ACC112 (cell line): ENCODE measurements at regions not wholly inside any gene's neighbourhood (a gene's known extent, or its start where the extent isn't known, plus 50 kb on each side); places are given as distances from the start of the nearest gene placed in this dataset.
"Not testable (repeated sequence)": the region's sequence is repeated elsewhere in the genome, so short reads cannot be mapped to it uniquely, and the experiment has no call there.

Source experiments
- H2AFZ ChIP-seq: fragments of 200-600 bp; sonication (generic); one replicate; pipeline ENCODE4 v1.6.0; 2017; ENCODE audit warnings: antibody characterized with exemption, low read length; ENCODE audit not compliant: unreplicated experiment
- H3K27ac ChIP-seq: fragments of 200-600 bp; sonication (generic); 2 replicates; pipeline ENCODE4 v1.5.1; 2014; ENCODE audit warnings: low read depth, mild to moderate bottlenecking, antibody characterized with exemption, low read length, moderate library complexity
- H3K27me3 ChIP-seq: fragments of 200-600 bp; sonication (generic); 2 replicates; pipeline ENCODE4 v1.6.1; 2014; ENCODE audit warnings: mild to moderate bottlenecking, antibody characterized with exemption, low read length, moderate library complexity, mixed read lengths; ENCODE audit not compliant: insufficient read depth
- H3K36me3 ChIP-seq: fragments of 200-600 bp; sonication (generic); 2 replicates; pipeline ENCODE4 v1.6.1; 2016; ENCODE audit warnings: mild to moderate bottlenecking, antibody characterized with exemption, low read length, moderate library complexity, mixed read lengths; ENCODE audit not compliant: insufficient read depth
- H3K4me1 ChIP-seq: fragments of 200-600 bp; sonication (generic); one replicate; pipeline ENCODE4 v1.6.1; 2016; ENCODE audit warnings: low read length, mixed read lengths; ENCODE audit not compliant: insufficient read depth, unreplicated experiment, control insufficient read depth
- H3K4me3 ChIP-seq: fragments of 200-600 bp; sonication (generic); 2 replicates; pipeline ENCODE4 v1.5.1; 2014; ENCODE audit warnings: mild to moderate bottlenecking, low read depth, low read length
- H3K79me2 ChIP-seq: fragments of 200-600 bp; sonication (generic); one replicate; pipeline ENCODE4 v1.6.0; 2016; ENCODE audit warnings: low read length; ENCODE audit not compliant: control insufficient read depth, unreplicated experiment, insufficient read depth

DNA sequence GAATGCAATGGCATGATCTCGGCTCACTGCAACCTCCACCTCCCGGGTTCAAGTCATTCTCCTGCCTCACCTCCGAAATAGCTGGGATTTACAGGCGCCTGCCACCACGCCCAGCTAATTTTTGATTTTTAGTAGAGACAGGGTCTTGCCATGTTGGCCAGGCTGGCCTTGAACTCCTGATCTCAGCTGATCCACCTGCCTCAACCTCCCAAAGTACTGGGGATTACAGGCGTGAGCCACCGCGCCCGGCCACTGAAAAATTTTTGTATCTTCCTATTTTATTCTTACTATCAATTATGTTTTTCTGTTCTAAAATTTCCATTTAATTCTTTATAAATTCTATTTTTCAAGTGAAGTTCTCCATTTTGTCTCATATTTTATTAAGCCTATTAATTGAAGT is 730.4 kb downstream of the EDEM1 start:
- Histone ChIP-seq H2AFZ (no peak overlapping the region), H3K36me3 (no peaks in the 10 kb centered on the region), H3K4me1 (no peaks in the 10 kb centered on the region), H3K27ac (no peak overlapping the region), H3K79me2 (no peaks in the 10 kb centered on the region), H3K4me3 (no peak overlapping the region), H3K27me3 (no peaks in the 10 kb centered on the region)

GRCh38 chr3:5918626-5919025 is 731.1 kb downstream of the EDEM1 start:
- Histone ChIP-seq H3K79me2 (no peaks in the 10 kb centered on the region), H2AFZ (no peak overlapping the region), H3K4me3 (no peak overlapping the region), H3K27me3 (no peaks in the 10 kb centered on the region), H3K36me3 (no peaks in the 10 kb centered on the region), H3K27ac (no peak overlapping the region), H3K4me1 (no peaks in the 10 kb centered on the region)

DNA sequence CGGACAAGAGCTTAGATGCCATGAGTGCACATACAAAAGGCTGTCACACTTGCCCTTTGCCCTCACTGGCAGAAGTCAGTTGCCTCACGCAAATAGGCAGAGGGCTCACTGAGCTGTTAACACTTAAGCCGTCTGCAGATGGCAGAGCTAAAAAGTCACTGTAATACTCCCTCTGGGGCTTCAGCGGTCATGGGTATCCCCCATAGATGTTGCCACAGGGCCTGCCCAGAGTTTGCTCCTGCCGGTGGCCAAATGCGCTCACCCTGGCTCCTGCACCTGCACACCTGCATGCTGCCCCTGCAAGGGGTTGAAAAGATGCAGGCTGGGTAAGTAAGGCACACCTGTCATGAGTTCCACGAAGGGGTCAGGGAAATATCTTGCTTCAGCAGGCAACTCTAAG is 741.5 kb downstream of the EDEM1 start:
- no peaks in the 10 kb centered on the region for H3K4me1 ChIP-seq
- H3K27ac ChIP-seq: no peak overlapping the region
- no peaks in the 10 kb centered on the region for H3K79me2 ChIP-seq
- H3K27me3 ChIP-seq: no peaks in the 10 kb centered on the region
- H3K36me3 ChIP-seq: no peaks in the 10 kb centered on the region
- H3K4me3 ChIP-seq: no peak overlapping the region
- no peak overlapping the region for H2AFZ ChIP-seq

DNA sequence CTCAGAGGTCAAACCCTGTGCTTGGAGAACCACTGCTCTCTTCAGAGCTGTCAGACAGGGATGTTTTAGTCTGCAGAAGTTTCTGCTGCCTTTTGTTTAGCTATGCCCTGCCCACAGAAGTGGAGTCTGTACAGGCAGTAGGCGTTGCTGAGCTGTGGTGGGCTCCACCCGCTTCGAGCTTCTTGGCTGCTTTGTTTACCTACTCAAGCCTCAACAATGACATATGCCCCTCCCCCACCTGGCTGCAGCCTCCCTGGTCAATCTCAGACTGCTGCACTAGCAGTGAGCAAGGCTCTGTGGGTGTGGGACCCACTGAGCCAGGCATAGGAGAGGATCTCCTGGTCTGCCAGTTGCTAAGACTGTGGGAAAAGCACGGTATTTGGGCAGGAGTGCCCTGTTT is 756.6 kb downstream of the EDEM1 start:
- not testable (repeated sequence) for H3K27ac ChIP-seq, H3K79me2 ChIP-seq, H3K27me3 ChIP-seq, H3K36me3 ChIP-seq, H3K4me1 ChIP-seq, H2AFZ ChIP-seq, H3K4me3 ChIP-seq

DNA sequence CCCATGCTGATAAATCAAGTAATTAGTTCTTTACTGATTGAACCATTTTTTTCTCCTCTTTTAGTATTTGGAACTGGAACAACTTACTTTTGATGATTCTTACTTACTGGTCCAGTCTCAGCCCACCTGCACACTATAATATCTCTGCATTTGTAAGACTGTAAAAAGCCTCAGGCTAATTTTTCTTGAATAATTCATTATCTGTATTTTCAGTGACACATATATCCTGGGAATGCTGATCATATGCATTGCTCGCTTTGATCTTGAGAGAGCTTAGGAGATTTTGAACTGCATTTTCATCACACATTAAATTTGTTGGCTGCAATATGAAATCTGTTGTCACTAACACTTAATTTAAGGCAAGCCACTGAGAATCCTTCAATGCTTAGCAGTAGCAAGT is 760.6 kb downstream of the EDEM1 start:
- Histone ChIP-seq H3K27ac (no peak overlapping the region), H3K27me3 (no peaks in the 10 kb centered on the region), H3K4me3 (no peak overlapping the region), H3K4me1 (no peaks in the 10 kb centered on the region), H3K36me3 (no peaks in the 10 kb centered on the region), H2AFZ (no peak overlapping the region), H3K79me2 (no peaks in the 10 kb centered on the region)

- no peak overlapping the region for H2AFZ ChIP-seq
- no peaks in the 10 kb centered on the region for H3K36me3 ChIP-seq
- no peaks in the 10 kb centered on the region for H3K79me2 ChIP-seq
- H3K27ac ChIP-seq: no peak overlapping the region
- H3K4me1 ChIP-seq: no peaks in the 10 kb centered on the region
- H3K27me3 ChIP-seq: no peaks in the 10 kb centered on the region
- no peak overlapping the region for H3K4me3 ChIP-seq
These were observed 763.5 kb downstream of the EDEM1 start for GRCh38 chr3:5951026-5951425.

- no peaks in the 10 kb centered on the region for H3K79me2 ChIP-seq
- no peak overlapping the region for H3K27ac ChIP-seq
- no peaks in the 10 kb centered on the region for H3K4me1 ChIP-seq
- no peak overlapping the region for H2AFZ ChIP-seq
- H3K36me3 ChIP-seq: no peaks in the 10 kb centered on the region
- H3K4me3 ChIP-seq: no peak overlapping the region
- no peaks in the 10 kb centered on the region for H3K27me3 ChIP-seq
These were observed 785.1 kb downstream of the EDEM1 start for GRCh38 chr3:5972586-5972985.

DNA sequence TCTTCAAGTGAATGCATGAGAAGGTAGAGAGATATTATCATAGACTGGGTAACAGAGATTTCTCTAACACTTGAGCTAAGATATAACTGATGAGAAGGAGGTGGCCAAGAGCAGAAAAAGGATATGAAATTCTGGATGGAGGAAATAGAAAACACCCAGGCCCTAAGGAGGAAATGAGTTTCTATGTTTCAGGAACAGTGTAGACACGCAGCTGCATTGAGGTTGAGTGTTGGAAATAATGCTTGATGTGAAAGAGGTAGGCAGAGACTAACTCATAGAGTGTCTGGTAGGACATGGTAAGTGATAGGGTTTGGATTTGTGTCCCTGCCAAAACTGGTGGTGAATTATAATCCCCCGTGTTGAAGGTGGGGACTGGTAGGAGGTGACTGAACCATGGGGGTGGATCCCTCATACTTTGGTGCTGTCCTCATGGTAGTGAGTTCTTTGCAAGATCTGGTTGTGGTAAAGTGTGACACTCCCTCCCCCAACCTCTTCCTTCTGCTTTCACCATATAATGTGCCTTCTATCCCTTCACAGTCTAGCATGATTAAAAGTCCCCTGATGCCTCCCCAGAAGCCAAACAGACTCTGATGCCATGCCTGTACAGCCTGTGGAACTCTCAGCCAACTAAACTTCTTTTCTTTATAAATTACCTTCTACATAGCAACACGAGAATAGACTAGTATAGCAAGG is 787.3 kb downstream of the EDEM1 start:
- Histone ChIP-seq H3K79me2 (no peaks in the 10 kb centered on the region), H3K36me3 (no peaks in the 10 kb centered on the region), H3K4me1 (no peaks in the 10 kb centered on the region), H2AFZ (no peak overlapping the region), H3K27me3 (no peaks in the 10 kb centered on the region), H3K4me3 (no peak overlapping the region), H3K27ac (no peak overlapping the region)

DNA sequence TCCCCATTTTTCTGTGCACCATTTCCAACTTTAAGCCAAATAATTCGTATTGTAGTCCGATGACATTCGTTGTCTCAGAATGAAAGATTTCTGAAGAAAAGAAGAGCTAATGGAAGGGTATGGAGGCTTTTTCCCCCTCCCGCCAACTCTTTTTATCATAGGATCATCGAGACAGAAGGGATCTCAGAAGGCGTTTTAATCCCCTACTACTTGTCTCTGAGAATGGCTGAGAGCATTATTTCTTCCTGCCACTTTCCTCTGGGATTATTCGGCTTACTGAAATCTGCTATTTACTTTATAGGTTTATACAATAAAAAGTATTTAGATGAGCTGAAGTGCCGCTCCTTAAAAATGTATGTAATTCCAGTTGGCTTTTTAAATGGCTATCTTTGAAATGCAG is 789.8 kb downstream of the EDEM1 start:
- Histone ChIP-seq H3K4me1 (no peaks in the 10 kb centered on the region), H2AFZ (no peak overlapping the region), H3K36me3 (no peaks in the 10 kb centered on the region), H3K27ac (no peak overlapping the region), H3K4me3 (no peak overlapping the region), H3K27me3 (no peaks in the 10 kb centered on the region), H3K79me2 (no peaks in the 10 kb centered on the region)

- H3K4me1 ChIP-seq: no peaks in the 10 kb centered on the region
- H3K79me2 ChIP-seq: no peaks in the 10 kb centered on the region
- no peak overlapping the region for H2AFZ ChIP-seq
- H3K36me3 ChIP-seq: no peaks in the 10 kb centered on the region
- no peaks in the 10 kb centered on the region for H3K27me3 ChIP-seq
- no peak overlapping the region for H3K27ac ChIP-seq
- no peak overlapping the region for H3K4me3 ChIP-seq
These were observed 793.0 kb downstream of the EDEM1 start for GRCh38 chr3:5980475-5980874.

DNA sequence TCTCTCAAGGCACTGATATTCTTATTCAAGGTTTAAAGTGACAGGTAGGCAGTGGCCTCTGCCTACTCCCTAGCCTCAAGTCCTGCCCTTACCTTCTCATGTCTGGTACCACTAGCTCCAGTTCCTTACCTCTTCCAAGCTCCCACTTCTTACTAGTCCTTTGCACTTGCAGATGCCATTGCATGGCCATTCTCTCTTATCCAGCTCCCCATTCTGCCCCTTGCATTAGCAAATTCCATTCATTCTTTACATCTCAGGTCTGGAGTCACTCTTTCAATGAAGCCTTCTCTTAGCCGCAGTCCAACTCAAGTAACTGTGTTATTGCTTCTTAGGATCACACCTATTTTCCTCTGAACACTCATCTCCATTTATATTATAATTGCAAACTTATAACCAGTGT is 807.1 kb downstream of the EDEM1 start:
- no peak overlapping the region for H3K4me3 ChIP-seq
- H3K27ac ChIP-seq: no peak overlapping the region
- H3K79me2 ChIP-seq: no peaks in the 10 kb centered on the region
- H3K4me1 ChIP-seq: no peaks in the 10 kb centered on the region
- H2AFZ ChIP-seq: no peak overlapping the region
- no peaks in the 10 kb centered on the region for H3K36me3 ChIP-seq
- no peaks in the 10 kb centered on the region for H3K27me3 ChIP-seq
